ELF-1 (cell line): ENCODE measurements at regions not wholly inside any gene's neighbourhood (a gene's known extent, or its start where the extent isn't known, plus 50 kb on each side); places are given as distances from the start of the nearest gene placed in this dataset.
"Not testable (repeated sequence)": the region's sequence is repeated elsewhere in the genome, so short reads cannot be mapped to it uniquely, and the experiment has no call there.

Experiments
- DNase-seq: peaks from one replicate; pipeline ENCODE4 v3.0.0-alpha.2; 2016; ENCODE audit warnings: low read depth, low spot score

- DNase-seq, result not testable (repeated sequence)
Measured at GRCh38 chr16:18263046-18263445, 73.5 kb downstream of the NPIPA8 start.

GRCh38 chr16:18261848-18262247 is 74.7 kb downstream of the NPIPA8 start:
- DNase-seq, result not testable (repeated sequence)

GRCh38 chr16:18259496-18260176 is 76.9 kb downstream of the NPIPA8 start:
- DNase-seq, result not testable (repeated sequence)

GRCh38 chr16:18252943-18253342 is 83.6 kb downstream of the NPIPA8 start:
- DNase-seq, result not testable (repeated sequence)

- DNase-seq, result peak; percentile 18
Measured at GRCh38 chr16:18230505-18230904, 106.0 kb downstream of the NPIPA8 start.

- DNase-seq, result not testable (repeated sequence)
Measured at GRCh38 chr16:18222054-18223009, 114.2 kb downstream of the NPIPA8 start.

- peak; percentile 4 for DNase-seq
Measured at GRCh38 chr16:18217741-18218140, 118.8 kb downstream of the NPIPA8 start.

GRCh38 chr16:18216814-18217213 is 119.7 kb downstream of the NPIPA8 start:
- DNase-seq, result peak; percentile 19

- DNase-seq, result not testable (repeated sequence)
Measured at GRCh38 chr16:18213810-18214209, 122.7 kb downstream of the NPIPA8 start.

- DNase-seq, result not testable (repeated sequence)
Measured at GRCh38 chr16:18211505-18211904, 125.0 kb downstream of the NPIPA8 start.

- not testable (repeated sequence) for DNase-seq
Measured at GRCh38 chr16:18204786-18205185, 131.8 kb downstream of the NPIPA8 start.

- DNase-seq, result not testable (repeated sequence)
Measured at GRCh38 chr16:18204309-18204708, 132.2 kb downstream of the NPIPA8 start.

GRCh38 chr16:18201511-18201910 is 135.0 kb downstream of the NPIPA8 start:
- not testable (repeated sequence) for DNase-seq

GRCh38 chr16:18192389-18192788 is 144.1 kb downstream of the NPIPA8 start:
- not testable (repeated sequence) for DNase-seq

- DNase-seq, result not testable (repeated sequence)
Measured at GRCh38 chr16:18190179-18190578, 146.4 kb downstream of the NPIPA8 start.

GRCh38 chr16:18184755-18185154 is 151.8 kb downstream of the NPIPA8 start:
- not testable (repeated sequence) for DNase-seq

GRCh38 chr16:18181028-18181427 is 155.5 kb downstream of the NPIPA8 start:
- DNase-seq, result not testable (repeated sequence)

GRCh38 chr16:18173945-18174497 is 162.5 kb downstream of the NPIPA8 start:
- DNase-seq, result not testable (repeated sequence)

- DNase-seq, result not testable (repeated sequence)
Measured at GRCh38 chr16:18162293-18162692, 174.2 kb downstream of the NPIPA8 start.

- DNase-seq, result not testable (repeated sequence)
Measured at GRCh38 chr16:18161224-18161623, 175.3 kb downstream of the NPIPA8 start.

GRCh38 chr16:18159185-18159584 is 177.4 kb downstream of the NPIPA8 start:
- DNase-seq, result not testable (repeated sequence)

- not testable (repeated sequence) for DNase-seq
Measured at GRCh38 chr16:18157854-18158253, 178.7 kb downstream of the NPIPA8 start.
